ENCODE measurements at regions not wholly inside any gene's neighbourhood (a gene's known extent, or its start where the extent isn't known, plus 50 kb on each side); places are given as distances from the start of the nearest gene placed in this dataset.

DNA sequence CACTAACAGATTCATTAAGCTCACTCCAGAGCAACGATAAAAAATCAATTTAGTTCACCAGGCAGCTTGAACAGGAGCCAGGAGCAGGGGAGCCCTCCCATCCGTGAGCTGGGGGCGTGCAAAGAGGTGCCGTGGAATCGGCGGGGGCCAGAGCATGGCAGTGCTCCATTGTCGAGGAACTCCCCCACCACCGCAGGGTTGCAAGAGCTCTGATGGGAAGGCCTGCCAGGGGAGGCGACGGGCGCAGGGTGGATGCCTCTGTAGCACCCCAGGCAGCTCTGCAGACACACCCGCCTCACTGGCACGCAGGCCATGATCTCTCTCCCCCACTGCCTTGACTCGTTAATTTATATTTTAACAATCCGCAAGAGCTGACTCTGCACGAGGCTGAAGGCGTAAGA, 433.2 kb downstream of the MIAT start:
- Histone ChIP-seq H3K79me2 (ENCODE audit: low read length) (no peaks in the 10 kb centered on the region), H4K20me1 (ENCODE audit: insufficient read depth, low read length) (no peaks in the 10 kb centered on the region), H3K9me3 (ENCODE audit: insufficient read depth, low read length) (no peaks in the 10 kb centered on the region), H3K36me3 (replicated peaks; ENCODE audit: low read depth, low read length) (no peaks in the 10 kb centered on the region), H3K4me2 (ENCODE audit: low read length) (no peak overlapping the region), H2AFZ (ENCODE audit: low read depth, low read length) (no peak overlapping the region), H3K4me3 (ENCODE audit: low read length) (no peak overlapping the region), H3K9ac (ENCODE audit: low read length) (no peak overlapping the region), H3K27me3 (ENCODE audit: low read depth, low read length) (peaks cover 21% of the 10 kb centered on the region), H3K27ac (ENCODE audit: low read length) (no peak overlapping the region), H3K4me1 (ENCODE audit: low read length) (no peaks in the 10 kb centered on the region)
- TF ChIP-seq EZH2phosphoT487 (IDR thresholded peaks at IDR 0.05; ENCODE audit: low read depth) = no peak
- TF ChIP-seq, protein P1, sequence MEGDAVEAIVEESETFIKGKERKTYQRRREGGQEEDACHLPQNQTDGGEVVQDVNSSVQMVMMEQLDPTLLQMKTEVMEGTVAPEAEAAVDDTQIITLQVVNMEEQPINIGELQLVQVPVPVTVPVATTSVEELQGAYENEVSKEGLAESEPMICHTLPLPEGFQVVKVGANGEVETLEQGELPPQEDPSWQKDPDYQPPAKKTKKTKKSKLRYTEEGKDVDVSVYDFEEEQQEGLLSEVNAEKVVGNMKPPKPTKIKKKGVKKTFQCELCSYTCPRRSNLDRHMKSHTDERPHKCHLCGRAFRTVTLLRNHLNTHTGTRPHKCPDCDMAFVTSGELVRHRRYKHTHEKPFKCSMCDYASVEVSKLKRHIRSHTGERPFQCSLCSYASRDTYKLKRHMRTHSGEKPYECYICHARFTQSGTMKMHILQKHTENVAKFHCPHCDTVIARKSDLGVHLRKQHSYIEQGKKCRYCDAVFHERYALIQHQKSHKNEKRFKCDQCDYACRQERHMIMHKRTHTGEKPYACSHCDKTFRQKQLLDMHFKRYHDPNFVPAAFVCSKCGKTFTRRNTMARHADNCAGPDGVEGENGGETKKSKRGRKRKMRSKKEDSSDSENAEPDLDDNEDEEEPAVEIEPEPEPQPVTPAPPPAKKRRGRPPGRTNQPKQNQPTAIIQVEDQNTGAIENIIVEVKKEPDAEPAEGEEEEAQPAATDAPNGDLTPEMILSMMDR (IDR thresholded peaks at IDR 0.05; ENCODE audit: low read depth, low read length) = no peak

DNA sequence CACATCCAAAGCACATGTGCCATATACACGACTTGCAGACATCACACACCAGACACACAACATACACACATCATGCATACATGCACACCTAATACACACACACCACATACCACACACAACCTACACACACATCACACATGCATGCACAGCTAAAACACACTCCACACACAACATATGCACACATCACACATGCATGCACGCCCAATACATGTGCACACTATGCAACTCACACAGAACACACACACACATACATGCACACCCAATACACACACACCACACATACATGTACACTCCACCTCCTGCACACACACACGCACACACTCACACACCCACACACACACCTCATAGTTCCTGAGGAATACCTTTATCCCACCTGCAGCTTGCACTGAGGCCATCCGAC, 436.0 kb downstream of the MIAT start:
- no peaks in the 10 kb centered on the region for H3K4me1 ChIP-seq (ENCODE audit: low read length)
- TF ChIP-seq, protein P1 (IDR thresholded peaks at IDR 0.05; ENCODE audit: low read depth, low read length) = no peak
- TF ChIP-seq EZH2phosphoT487 (IDR thresholded peaks at IDR 0.05; ENCODE audit: low read depth) = no peak
- no peaks in the 10 kb centered on the region for H4K20me1 ChIP-seq (ENCODE audit: insufficient read depth, low read length)
- H3K9me3 ChIP-seq (ENCODE audit: insufficient read depth, low read length) = no peaks in the 10 kb centered on the region
- no peak overlapping the region for H3K27ac ChIP-seq (ENCODE audit: low read length)
- H3K79me2 ChIP-seq (ENCODE audit: low read length) = no peaks in the 10 kb centered on the region
- H3K27me3 ChIP-seq (ENCODE audit: low read depth, low read length) = peaks cover 10% of the 10 kb centered on the region
- no peaks in the 10 kb centered on the region for H3K36me3 ChIP-seq (replicated peaks; ENCODE audit: low read depth, low read length)
- H3K9ac ChIP-seq (ENCODE audit: low read length) = no peak overlapping the region
- no peak overlapping the region for H3K4me2 ChIP-seq (ENCODE audit: low read length)
- H2AFZ ChIP-seq (ENCODE audit: low read depth, low read length) = no peak overlapping the region
- no peak overlapping the region for H3K4me3 ChIP-seq (ENCODE audit: low read length)

DNA sequence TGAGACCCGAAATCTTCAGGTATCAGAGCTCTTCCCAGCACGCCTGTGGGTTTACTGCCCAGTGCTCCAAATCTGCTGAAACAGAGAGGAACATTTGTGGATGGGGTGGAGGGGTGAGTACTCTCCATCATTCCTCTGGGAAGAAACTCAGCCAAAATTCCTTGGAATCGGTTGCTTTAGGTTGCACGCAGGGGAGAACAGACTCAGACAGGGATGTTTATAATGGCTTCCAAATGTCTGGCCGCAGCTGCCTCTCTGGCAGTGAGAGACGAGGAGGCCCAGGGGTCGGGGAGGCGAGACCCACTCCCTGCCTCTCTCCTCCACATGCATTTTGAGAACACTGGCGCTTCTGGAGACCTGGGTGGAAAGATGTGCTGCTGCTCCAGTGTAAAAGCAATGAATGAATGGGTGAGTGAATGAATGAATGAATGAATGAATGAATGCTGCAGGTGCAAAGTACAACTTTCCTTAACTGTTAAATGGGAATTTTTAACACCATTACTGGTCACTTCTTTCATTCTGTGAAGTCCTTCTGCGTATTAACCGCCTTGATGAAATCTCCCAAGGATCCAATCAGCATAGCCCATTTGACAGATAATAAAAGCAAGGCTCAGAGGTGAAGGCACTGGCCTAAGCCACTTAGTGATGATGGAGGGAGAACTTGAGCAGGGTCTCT, 437.4 kb downstream of the MIAT start:
- Histone ChIP-seq H3K4me2 (ENCODE audit: low read length) (no peak overlapping the region), H3K27me3 (ENCODE audit: low read depth, low read length) (peaks cover 12% of the 10 kb centered on the region)

DNA sequence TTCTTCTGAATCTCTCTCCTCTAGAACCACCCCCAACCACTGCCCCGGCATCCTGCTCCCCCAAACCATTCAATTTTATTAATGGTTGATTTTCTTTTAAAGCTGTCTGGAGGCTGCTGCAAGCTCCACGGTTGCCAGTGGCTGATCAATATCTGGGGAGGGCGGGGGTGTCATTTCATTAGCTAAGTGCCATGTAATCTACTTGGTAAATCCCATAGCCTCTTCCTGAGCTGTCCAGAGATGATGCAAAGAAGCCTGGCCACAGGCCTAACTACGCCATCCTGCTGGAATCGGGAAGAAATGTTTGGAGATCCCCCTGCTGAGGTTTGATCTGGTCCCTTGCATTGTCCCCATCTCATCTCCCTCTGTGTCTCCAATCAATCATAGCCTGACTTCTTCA, 440.1 kb downstream of the MIAT start:
- TF ChIP-seq EZH2phosphoT487 (IDR thresholded peaks at IDR 0.05; ENCODE audit: low read depth) = no peak
- TF ChIP-seq, protein P1 (IDR thresholded peaks at IDR 0.05; ENCODE audit: low read depth, low read length) = no peak
- no peaks in the 10 kb centered on the region for H3K4me1 ChIP-seq (ENCODE audit: low read length)
- H3K27me3 ChIP-seq (ENCODE audit: low read depth, low read length) = peaks cover 12% of the 10 kb centered on the region
- no peaks in the 10 kb centered on the region for H3K9me3 ChIP-seq (ENCODE audit: insufficient read depth, low read length)
- H4K20me1 ChIP-seq (ENCODE audit: insufficient read depth, low read length) = no peaks in the 10 kb centered on the region
- H2AFZ ChIP-seq (ENCODE audit: low read depth, low read length) = no peak overlapping the region
- H3K36me3 ChIP-seq (replicated peaks; ENCODE audit: low read depth, low read length) = no peaks in the 10 kb centered on the region
- no peak overlapping the region for H3K4me2 ChIP-seq (ENCODE audit: low read length)
- H3K27ac ChIP-seq (ENCODE audit: low read length) = no peak overlapping the region
- no peaks in the 10 kb centered on the region for H3K79me2 ChIP-seq (ENCODE audit: low read length)
- H3K9ac ChIP-seq (ENCODE audit: low read length) = no peak overlapping the region
- no peak overlapping the region for H3K4me3 ChIP-seq (ENCODE audit: low read length)

More for the DNA sequence above, 437.4 kb downstream of the MIAT start:
- H3K79me2 ChIP-seq (ENCODE audit: low read length) = no peaks in the 10 kb centered on the region
- no peaks in the 10 kb centered on the region for H3K36me3 ChIP-seq (replicated peaks; ENCODE audit: low read depth, low read length)
- no peaks in the 10 kb centered on the region for H3K9me3 ChIP-seq (ENCODE audit: insufficient read depth, low read length)
- no peak overlapping the region for H3K27ac ChIP-seq (ENCODE audit: low read length)
- no peaks in the 10 kb centered on the region for H4K20me1 ChIP-seq (ENCODE audit: insufficient read depth, low read length)
- TF ChIP-seq EZH2phosphoT487 (IDR thresholded peaks at IDR 0.05; ENCODE audit: low read depth) = no peak
- TF ChIP-seq, protein P1 (IDR thresholded peaks at IDR 0.05; ENCODE audit: low read depth, low read length) = no peak
- no peak overlapping the region for H3K9ac ChIP-seq (ENCODE audit: low read length)
- H3K4me1 ChIP-seq (ENCODE audit: low read length) = no peaks in the 10 kb centered on the region
- H3K4me3 ChIP-seq (ENCODE audit: low read length) = no peak overlapping the region
- no peak overlapping the region for H2AFZ ChIP-seq (ENCODE audit: low read depth, low read length)
